H4 (cell line): ENCODE measurements at regions not wholly inside any gene's neighbourhood (a gene's known extent, or its start where the extent isn't known, plus 50 kb on each side); places are given as distances from the start of the nearest gene placed in this dataset.

Experiments used
- DNase-seq: peaks from one replicate; pipeline ENCODE4 v3.0.0-alpha.2; 2015; ENCODE audit warnings: low spot score

DNA sequence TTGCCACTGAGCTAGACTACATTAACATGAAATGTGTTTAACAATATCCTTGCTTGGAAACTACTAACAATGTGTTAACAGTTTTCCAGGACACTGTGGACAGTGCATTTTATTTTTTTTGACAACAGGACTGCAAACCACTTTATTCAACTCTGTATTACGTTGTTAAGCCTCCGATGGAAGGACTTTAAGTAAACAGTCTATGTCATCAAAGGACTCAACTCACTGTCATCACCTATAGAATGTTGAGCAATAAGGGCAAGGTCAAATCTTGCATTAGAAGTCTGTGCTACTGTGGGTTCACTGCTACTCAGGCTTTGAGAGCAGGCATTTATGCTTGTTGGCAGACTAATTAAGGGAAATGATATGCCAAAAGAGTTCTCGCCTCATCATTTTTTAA lies 483.7 kb downstream of the FLRT2 start:
- no peak for DNase-seq

DNA sequence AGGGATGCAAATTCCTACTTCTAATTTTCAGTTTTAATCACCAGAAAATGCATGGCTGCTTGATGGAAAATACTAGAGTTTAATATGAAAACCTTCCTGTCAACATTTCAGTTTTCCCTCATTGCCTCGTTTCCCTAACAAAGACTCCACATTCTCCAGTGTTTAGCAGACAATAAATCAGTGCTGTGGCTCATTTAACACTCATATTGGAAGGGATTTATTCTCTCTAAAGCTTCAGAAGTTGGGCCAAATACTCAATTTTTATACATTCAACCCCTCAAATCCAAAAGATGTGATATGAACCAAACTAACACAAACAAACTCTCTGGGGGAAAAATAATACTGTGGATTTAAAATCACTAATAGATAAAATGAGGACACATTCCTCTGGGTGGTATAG lies 482.5 kb downstream of the FLRT2 start:
- no peak for DNase-seq

DNA sequence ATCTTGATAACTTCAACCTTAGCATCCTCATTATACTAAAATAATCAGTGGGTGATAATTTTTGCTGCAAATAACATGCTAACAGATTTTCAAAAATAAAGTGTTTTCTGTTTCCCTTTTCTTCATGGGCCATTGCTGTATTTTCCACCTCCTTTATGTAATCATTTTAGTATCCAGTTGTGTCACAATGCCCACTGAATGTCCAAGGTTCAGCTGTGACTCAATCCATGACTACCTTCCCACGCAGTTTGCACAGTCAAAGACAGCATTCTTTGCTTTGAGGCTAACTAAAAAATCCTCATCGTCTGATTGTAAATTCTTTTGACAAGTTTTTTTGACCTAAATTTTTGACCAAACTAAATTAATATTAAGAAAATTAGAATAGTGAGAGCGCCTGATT lies 474.1 kb downstream of the FLRT2 start:
- no peak for DNase-seq

DNA sequence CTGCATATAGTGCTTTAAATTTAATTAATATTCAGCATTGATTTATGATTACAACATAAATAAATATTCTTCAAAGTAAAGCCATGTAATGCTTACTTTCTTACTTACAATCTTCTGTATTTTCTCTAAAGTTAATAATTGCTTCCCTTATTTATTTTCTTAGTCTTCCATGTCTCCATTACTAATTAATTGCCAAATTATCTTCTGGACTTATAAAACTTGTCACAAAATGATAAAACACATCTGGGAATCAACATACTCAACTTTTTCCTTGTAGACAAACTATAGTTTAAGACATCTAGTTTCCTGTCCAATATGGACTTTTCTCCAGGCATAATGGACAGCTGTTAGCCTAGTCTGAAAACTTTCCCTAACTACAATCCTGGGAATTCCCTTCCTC lies 466.6 kb downstream of the FLRT2 start:
- no peak for DNase-seq

DNA sequence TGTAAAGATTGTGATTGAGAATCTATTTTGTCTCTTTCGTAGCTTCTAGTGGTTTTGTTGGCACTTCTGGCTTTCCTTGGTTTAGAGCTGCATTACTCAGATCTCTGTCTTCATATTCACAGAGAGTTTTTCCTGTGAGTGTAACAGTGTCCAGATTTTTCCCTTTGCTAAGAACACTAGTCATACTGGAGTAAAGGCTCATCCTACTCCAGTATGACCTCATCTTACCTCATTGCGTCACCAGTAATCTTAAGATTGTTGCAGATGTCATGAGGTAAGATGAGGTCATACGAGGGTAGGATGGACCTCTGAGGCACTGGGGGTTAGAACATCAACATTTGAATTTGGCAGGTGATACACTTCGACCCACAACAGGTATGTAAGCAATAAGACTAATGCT lies 461.2 kb downstream of the FLRT2 start:
- DNase-seq = peak; percentile 5

DNA sequence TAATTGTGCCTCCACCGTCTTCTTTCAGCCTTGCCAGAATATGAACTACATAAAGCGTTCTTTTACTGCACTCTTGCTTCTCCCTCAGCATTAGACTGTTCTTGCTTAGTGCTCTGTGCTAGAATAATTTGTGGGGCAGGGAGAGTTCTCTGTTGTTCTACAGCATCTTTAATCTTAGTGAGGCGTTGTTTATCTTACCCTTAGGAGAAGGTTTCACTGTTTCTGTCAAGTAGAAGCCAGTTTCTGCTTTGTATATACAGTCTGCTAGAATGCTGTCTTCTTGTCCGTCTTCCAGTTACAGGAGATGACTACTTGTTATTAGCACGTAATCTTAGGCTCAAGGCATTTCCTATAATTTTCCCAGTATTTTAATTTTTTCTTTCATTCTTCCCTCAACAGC lies 458.0 kb downstream of the FLRT2 start:
- no peak for DNase-seq

DNA sequence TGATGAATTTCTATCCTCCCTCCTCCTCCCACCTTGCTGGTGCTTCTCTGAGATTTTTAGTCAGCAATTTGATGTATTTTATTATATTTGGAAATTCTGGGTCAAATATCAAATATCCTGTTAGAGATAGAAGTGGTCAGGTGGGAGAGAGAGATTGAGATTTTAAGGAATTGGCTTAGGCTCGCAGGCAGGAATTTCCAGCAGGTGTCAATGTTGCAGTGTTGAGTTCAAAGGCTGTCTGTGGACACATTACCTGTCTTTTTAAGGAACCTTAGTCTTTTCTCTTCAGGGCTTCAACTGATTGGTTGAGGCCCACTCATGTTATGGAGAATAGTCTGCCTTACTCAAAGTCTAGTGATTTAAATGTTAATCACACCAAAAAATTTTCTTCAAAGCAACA lies 457.3 kb downstream of the FLRT2 start:
- DNase-seq = no peak

DNA sequence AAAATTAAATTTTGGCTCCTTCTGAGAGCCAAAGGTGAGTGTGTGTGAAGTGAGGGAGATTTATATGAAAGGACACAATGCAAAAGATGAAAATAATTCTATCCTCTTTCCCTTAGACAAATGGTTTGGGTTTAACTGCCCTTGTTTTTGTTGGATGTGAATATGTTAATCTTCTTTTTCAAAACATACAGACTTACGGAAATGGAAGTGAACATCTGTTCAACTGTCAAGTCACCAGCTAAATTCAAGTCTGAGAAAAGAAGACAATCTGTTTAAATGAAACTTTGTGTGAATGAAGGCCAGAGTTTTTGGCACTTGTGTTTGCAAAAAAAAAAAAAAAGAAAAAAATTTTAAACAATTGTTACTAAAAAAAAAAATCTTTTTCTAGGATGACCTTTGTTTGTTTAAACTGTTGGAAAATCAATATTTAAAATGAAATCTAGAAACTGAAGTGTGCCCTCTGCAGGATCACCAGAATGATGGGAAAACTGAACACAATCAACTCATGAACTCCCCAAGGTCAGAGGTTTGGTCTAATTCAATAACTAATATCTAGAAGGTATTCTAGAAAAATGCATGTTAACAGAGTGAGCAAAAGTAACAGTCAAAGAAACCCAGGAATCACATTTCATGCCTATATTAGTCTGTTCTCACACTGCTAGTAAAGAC lies 448.8 kb downstream of the FLRT2 start:
- DNase-seq = no peak

DNA sequence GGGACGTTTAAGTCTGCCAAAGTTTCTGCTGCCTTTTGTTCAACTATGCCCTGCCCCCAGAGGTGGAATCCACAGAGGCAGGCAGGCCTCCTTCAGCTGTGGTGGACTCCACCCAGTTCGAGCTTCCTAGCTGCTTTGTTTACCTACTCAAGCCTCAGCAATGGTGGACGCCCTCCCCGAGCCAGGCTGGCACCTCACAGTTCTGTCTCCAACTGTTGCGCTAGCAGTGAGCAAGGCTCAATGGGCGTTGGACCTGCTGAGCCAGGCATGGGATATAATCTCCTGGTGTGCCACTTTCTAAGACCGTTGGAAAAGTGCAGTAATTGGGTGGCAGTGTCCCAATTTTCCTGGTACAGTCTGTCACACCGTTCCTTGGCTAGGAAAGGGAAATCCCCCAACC lies 444.7 kb downstream of the FLRT2 start:
- DNase-seq = no peak

DNA sequence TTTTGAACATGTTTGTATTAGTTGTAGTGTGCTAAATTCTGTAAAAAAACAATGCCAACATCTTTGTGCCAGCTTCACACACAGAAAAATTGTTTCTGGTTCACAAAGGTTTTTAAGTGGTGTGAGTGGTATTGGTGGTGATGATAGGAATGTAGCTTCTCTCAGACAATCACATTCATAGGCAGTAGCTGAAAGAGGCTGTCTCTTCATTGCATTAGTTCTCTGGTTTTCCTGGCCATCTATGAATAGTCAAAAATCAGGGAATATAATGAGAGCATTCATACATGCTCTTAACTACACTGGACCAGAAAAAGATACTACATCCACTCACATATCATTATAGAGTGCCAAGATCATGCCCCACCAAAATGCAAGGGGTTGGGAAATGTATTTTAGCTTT lies 433.5 kb downstream of the FLRT2 start:
- DNase-seq = no peak

DNA sequence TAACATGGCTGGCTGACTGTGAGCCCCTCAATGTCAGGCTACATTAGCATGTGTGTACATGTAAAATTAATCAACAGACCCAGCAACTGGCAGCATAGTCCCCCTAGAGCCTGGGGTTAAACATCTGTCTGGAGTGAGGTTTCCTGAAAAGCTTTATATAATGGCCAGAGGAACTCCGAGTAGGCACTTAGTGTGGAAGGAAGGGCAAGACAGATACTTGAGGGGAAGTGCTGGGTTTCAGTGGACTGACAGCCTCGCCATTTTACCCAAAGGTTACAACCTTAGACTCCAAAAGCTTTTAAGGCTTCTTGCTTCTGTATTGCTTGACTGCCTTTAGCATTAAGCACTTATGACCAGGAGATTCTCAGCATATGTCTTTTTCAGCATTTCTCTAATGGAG lies 430.8 kb downstream of the FLRT2 start:
- no peak for DNase-seq

DNA sequence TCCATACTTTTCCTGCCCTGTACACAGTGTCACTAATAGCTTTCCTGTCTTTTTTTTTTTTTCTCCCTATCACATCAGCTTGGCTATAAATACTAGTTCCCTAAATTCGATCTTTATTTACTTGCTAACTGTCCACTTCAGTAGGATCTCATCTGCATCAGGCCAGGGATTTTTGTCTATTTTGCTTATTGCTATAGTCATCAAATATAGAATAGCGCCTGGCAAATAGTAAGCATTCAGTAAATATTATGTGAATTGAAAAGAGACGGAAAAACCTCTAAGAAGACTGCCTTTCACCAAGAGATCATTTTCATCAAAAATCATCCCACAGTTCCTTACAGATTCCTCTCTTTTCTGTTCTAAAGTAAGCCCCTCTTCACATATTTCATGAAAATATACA lies 429.1 kb downstream of the FLRT2 start:
- DNase-seq = no peak

DNA sequence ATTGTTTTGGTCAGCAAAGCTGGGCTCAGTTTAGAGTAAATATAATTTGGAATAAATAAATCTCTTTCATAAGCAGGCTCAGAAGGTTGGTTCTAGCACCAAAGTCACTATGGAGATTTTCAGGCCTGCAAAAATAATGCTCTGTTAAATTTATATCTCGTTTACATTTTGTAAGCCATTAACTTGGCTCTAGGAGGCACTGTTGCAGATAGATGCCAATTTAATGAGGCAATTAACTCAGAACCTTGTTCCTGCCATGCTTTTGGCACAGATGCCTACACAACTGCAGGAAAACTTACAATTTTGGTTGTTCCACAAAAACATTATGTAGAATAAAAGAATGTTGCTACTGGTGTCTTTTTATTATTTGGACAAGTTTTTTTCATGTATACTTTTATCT lies 428.1 kb downstream of the FLRT2 start:
- DNase-seq = no peak

DNA sequence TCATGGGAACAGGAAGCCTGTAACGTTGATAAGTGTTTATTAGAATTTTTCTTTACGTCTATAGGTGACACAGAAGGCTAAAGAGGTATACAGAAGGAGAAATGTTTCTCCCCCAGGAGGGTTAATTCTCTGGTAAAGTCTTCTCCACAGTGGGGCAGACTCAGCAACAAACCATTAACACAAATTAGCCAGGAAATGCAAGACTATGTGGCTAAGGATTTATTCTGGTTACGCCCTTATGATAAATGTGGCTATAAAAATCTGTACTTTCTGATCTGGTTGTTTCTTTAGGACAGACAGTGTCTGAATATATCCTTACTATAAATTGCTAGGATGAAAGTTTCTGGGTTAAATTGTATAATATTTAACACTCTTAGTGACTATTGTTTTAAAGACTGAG lies 423.3 kb downstream of the FLRT2 start:
- no peak for DNase-seq

DNA sequence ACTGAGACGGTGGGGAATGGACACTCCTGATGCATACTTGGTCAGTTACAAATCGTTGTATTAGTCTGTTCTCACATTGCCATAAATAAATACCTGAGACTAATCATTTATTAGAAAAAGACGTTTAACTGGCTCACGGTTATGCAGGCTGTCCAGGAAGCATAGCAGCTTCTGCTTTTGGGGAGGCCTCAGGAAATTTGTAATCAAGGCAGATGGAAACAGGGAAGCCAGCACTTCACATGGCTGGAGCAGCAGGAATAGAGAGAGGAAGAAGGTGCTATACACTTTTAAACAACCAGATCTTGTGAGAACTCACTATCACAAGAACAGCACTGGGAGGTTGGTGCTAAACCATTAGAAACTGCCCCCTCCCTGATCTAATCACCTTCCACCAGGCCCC lies 418.2 kb downstream of the FLRT2 start:
- no peak for DNase-seq

DNA sequence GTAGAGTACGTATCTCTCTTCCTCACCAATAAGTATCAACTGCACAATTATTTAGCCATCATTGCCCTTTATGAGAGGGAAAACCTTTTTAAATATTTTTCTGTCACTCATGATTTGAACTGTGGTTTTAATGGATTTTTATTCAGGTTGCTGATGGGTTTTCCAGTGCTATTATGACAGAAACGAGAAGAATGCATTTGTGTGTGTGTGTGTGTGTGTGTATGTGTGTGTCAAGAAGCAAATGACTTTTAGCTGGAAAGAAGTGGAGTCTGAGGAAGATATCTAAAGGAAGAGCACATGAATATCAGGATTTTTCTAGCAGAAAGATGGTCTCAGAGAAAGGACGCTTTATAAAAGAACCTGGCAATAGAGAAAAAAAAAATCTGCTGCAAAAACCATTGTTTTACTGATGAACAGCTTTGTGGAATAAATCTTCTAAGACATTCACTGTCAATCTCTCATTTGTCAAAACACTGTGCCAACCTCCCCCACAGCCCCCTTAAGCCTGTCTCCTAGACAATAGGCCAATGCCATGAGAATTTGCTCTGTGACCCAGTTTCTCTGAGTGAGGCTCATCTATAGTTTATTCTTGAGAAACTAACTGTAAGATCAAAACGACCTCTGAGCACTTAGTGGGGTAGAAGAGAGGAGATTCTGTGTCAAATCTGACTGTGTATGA lies 417.7 kb downstream of the FLRT2 start:
- no peak for DNase-seq

DNA sequence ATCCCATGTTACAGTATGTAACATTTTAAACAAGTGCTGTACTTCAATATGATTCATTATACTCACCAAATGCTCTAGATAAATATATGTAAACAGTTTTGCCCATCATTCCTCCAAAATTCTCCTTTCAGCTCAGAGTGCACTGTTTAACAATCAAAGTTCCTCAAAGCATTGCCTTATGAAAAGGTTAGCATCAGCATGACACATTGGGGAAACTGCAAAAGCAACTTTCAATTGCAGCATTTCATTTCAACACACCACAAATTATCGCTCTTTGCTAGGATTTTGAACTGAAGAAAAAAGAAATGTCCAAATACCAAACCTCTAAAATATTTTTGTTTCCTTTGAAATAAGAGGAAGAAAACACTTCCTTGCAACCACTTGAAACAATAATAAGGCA lies 413.2 kb downstream of the FLRT2 start:
- DNase-seq = no peak

DNA sequence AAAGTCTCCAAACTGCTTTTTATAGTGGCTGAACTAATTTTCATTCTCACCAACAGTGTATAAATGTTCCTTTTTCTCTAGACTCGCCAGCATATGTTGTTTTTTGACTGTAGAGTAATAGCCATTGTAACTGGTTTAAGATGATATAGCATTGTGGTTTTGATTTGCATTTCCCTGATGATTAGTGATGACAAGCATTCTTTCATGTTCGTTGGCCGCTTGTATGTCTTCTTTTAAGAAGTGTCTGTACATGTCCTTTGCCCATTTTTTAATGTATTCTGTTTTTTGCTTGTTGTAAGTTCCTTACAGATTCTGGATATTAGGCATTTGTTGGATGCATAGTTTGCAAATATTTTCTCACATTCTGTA lies 404.9 kb downstream of the FLRT2 start:
- DNase-seq = peak; percentile 3

DNA sequence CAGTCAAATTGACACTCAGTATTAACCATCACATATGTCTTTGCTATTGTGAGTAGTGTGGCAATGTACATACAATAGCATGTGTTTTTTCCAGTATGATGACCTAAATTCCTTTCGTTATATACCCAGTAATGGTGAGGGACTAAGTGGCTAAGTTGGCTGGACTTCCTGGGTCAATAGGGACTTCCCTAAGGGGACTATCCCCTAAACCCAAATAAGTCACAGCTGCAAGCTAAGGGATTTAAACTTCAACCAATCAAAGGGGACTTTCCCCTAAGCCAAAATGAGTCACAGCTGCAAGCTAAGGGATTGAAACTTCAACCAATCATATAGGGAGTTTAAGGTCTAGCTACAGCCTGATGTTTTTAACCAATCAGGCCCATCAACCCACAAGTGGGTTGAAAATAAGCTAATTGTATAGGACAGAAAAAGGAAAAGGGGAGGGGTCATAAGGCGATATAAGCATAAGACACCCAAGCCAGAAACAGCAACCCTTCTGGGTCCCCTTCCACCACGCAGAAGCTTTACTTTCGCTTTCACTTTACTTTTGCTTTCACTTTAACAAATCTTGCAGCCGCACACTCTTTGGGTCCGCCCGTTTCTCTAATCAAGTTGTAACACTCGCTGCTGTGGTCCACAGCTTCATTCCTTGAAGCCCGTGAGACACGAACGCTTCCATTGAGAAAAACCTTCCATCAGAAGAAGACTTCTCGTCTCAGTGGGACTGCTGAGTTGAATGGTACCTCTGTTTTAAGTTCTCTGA lies 404.4 kb downstream of the FLRT2 start:
- peak; percentile 91 for DNase-seq

DNA sequence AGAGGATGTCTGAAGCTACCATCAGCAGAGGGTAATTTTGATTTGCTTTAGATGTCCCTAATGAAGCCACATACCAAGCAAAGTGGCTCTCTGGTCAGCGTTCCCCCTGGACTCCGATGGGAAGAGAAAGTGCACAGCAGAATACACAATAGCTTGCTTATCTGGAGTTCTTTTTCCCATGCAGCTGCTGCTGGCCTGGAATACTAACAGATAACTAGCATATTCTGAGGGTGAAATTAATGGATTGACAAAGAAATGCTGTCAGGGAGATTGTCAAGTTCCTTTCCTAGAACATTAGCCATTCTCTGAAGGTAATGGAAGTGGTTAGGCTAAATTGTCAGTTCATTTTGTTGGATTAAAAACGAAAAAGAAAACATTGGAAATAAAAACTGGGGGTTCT lies 391.3 kb downstream of the FLRT2 start:
- DNase-seq = no peak

DNA sequence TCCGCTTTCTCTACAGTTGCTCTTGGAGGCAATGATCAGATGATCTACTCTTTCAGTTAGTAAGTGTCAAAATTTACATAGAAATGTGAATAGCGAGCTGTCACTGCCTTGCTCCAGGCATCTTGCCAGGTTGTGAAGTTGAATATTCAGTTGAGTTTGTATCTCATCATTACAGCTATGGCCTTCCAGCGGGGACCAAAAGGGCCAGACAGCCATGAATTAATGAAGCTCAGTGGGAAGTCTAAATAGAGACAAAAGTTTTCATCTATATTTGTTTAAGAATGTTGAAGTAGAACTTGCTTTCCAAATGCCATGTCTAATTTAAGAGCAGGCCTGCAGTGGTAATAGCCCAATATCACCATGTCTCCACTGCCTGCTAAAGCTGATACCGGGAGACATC lies 387.8 kb downstream of the FLRT2 start:
- no peak for DNase-seq

DNA sequence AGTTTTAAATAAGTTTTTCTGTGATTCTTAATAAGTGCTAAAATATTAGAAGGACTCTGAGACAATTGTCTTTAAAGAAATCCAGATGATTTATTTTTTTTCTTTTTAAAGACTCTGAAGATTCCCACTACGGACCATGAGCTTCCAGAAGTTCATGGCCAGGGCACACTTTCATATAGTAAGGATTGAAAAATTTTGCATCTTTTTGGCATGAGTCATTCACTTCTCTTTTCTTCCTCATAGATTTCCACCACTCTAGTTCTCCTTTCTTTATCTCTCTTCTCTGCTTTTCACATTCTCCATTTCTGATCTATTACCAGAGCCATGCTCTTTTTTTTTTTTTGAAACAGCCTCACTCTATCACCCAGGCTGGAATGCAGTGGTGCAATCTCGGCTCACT lies 385.8 kb downstream of the FLRT2 start:
- no peak for DNase-seq

DNA sequence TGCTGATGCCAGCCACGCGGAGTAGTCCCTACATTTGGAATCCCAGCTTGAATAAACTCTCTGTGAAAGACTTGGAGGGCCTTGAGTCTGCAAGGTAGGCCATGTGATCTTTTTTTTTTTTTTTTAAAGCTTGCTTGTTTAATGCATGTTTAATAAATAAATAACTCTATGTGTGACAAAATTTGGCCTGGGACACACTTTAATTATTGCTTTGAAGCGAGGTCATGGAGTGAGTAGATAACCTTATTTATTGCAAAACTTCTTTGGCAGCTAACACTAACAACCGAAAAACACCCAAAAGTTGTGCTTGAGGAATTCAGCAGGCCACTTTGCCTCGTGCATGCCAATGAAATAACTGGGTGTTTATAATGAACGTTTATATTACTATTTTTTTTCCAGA lies 382.2 kb downstream of the FLRT2 start:
- no peak for DNase-seq
